ENCODE measurements at regions not wholly inside any gene's neighbourhood (a gene's known extent, or its start where the extent isn't known, plus 50 kb on each side); places are given as distances from the start of the nearest gene placed in this dataset.
"Not testable (repeated sequence)": the region's sequence is repeated elsewhere in the genome, so short reads cannot be mapped to it uniquely, and the experiment has no call there.

GRCh38 chr15:59791755-59792154 lies 102.6 kb upstream of the BNIP2 start:
- intact Hi-C loops (cut with DNase I; ENCODE audit: low total_unique reads): no loop called here
- no peak for DNase-seq (ENCODE audit: low spot score in 2 of 2)
- no peak for TF ChIP-seq POLR2A (IDR thresholded peaks at IDR 0.05)
- no peak for TF ChIP-seq CTCF (IDR thresholded peaks at IDR 0.05)
- WGBS, 2 donors: 49 to 68% methylated on average over 2 to 3 of the region's 3 CpGs
- no peak overlapping the region for H3K4me3 ChIP-seq (ENCODE audit: low read depth, poor library complexity, severe bottlenecking)

DNA sequence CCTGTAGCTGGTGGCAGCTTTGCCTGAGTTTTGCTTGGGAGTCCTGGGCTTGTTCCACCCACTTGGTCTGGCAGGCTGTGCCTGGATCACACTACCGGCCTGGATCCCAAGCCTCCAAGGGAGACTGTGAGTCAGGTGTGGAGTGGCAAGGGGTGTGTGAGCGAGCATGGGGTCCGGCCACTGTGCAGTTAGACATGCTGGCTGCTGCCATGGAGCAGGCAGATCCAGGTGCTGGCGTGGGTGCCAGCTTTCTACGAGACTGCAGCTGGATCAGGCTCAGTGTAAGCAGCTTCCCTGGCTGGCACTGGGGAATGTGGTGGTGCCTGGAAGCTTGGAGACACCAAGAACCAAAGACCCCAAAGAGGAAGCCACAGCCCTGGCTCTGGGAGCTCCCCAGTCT lies 102.0 kb upstream of the BNIP2 start:
- no peak for DNase-seq (ENCODE audit: low spot score in 2 of 2)
- intact Hi-C loops (cut with DNase I; ENCODE audit: low total_unique reads): no loop called here
- no peak overlapping the region for H3K4me3 ChIP-seq (ENCODE audit: low read depth, poor library complexity, severe bottlenecking)
- TF ChIP-seq POLR2A (IDR thresholded peaks at IDR 0.05) (no peak), CTCF (IDR thresholded peaks at IDR 0.05) (no peak)
- WGBS, 2 donors: 58 to 72% methylated on average over 5 of the region's 5 CpGs

GRCh38 chr15:59786466-59786865 lies 97.3 kb upstream of the BNIP2 start:
- DNase-seq (ENCODE audit: low spot score in 2 of 2); H3K4me3 ChIP-seq (ENCODE audit: low read depth, poor library complexity, severe bottlenecking); intact Hi-C loops (cut with DNase I; ENCODE audit: low total_unique reads): not testable (repeated sequence)
- WGBS, 2 donors: 95 to 96% methylated on average over 3 of the region's 3 CpGs

GRCh38 chr15:59785981-59786380 lies 96.9 kb upstream of the BNIP2 start:
- DNase-seq (ENCODE audit: low spot score in 2 of 2); intact Hi-C loops (cut with DNase I; ENCODE audit: low total_unique reads); H3K4me3 ChIP-seq (ENCODE audit: low read depth, poor library complexity, severe bottlenecking): not testable (repeated sequence)
- 77 to 85% methylated on average over 1 of the region's 1 CpG for WGBS, 2 donors

GRCh38 chr15:59783774-59784520 lies 94.8 kb upstream of the BNIP2 start:
- intact Hi-C loops (cut with DNase I; ENCODE audit: low total_unique reads); DNase-seq (ENCODE audit: low spot score in 2 of 2); H3K4me3 ChIP-seq (ENCODE audit: low read depth, poor library complexity, severe bottlenecking): not testable (repeated sequence)
- 79 to 84% methylated on average over 7 of the region's 8 CpGs for WGBS, 2 donors

DNA sequence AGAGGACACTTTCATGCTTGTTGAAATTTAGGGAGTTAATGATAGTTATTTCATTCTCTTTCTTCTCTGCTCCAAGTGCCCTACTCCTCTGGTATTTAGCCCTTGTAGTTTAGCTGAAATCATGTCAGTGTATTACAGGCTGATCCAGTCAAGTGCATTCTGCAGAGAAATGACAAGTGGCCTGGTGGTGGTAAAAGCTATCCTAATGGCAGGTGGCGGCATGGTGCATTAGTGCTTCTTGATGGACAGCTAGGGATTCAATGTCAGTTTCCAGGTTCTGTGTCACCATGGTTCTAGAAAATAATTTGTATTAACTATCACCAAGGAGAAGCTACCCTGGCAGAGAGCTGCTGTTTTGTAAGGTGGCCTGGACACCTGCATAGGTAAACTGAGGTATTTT lies 90.0 kb upstream of the BNIP2 start:
- TF ChIP-seq POLR2A (IDR thresholded peaks at IDR 0.05) (no peak), CTCF (IDR thresholded peaks at IDR 0.05) (no peak)
- no peak overlapping the region for H3K4me3 ChIP-seq (ENCODE audit: low read depth, poor library complexity, severe bottlenecking)
- WGBS, 2 donors: 93 to 100% methylated on average over 1 of the region's 1 CpG
- no peak for DNase-seq (ENCODE audit: low spot score in 2 of 2)
- intact Hi-C loops (cut with DNase I; ENCODE audit: low total_unique reads): no loop called here

DNA sequence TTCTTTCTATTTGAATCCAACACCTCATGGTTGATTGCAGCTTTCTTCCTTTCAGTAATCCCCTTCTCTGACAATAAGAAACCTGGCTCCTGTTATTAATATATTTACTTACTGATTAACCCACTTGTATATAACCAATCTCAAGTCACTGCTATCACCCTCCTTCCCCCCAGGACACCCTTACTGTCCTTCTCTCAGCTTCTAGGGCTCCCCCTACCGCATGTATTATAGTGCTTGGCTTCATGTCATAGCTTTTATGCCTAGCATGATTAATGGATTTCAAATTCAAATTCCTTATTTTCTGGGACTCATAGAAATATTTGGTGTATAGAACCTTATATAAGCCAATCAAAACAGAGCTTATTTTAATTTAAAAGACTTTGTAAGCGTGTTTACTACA lies 75.7 kb upstream of the BNIP2 start:
- no peak overlapping the region for H3K4me3 ChIP-seq (ENCODE audit: low read depth, poor library complexity, severe bottlenecking)
- intact Hi-C loops (cut with DNase I; ENCODE audit: low total_unique reads): no loop called here
- no peak for DNase-seq (ENCODE audit: low spot score in 2 of 2)
- 49 to 61% methylated on average over 2 of the region's 2 CpGs for WGBS, 2 donors
- TF ChIP-seq POLR2A (IDR thresholded peaks at IDR 0.05) (no peak), CTCF (IDR thresholded peaks at IDR 0.05) (no peak)

All from lower leg skin (tissue), 4 donors.